ENCODE measurements at regions not wholly inside any gene's neighbourhood (a gene's known extent, or its start where the extent isn't known, plus 50 kb on each side); places are given as distances from the start of the nearest gene placed in this dataset.
A peak's percentile ranks its signal among the peaks of the same experiment; 100 is the strongest.
"Not testable (repeated sequence)": the region's sequence is repeated elsewhere in the genome, so short reads cannot be mapped to it uniquely, and the experiment has no call there.

DNA sequence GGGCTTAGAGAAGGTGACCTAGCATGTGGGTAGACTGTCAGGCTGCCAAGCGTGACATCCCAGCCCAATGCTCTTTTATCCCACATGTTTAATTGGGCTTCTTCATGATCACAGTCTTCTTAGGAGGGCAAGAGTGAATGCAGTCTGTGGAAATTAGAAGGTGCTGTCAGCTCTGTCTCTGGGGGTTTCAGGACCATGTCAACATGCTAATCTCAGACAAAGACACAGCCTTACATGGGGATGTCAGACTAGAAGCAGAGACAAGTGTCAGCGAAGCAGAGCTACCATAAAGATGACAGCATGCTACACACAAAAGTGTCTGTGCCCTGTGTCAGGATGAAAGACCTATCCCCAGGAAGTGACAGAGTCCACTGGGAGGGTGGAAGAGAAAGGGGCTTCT, 120.1 kb upstream of the SLC25A36 start:
- DNase-seq, result no peak

DNA sequence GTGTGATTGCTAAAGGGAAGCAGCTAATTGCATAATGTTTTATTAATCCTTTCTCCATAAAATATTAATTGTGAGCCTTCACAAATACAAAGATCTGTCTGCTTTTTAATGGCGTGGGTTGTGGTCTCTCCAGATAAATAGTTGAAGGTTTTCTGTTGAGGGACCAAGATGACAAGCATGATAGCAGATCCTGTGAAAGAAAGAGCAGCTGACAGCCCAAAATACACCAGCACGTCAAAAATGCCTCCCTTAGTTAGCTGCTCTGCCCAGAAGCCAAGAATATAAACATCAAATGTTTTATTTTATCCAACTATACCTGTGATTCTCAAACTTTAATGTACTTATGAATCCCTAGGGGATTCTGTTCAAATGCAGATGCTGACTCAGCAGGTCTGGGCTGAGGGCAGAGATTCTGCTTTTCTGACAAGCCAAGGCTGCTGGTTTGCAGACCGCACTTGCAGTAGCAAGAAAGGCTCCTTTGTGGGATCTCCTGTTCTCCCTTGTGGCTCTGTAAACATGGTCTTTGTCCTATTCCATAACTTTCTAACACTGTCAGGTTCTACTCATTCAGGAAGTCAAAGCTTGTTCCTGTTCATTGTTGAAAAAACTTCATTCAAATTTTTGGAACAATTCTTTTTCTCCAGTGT, 119.1 kb upstream of the SLC25A36 start:
- DNase-seq, result no peak

DNA sequence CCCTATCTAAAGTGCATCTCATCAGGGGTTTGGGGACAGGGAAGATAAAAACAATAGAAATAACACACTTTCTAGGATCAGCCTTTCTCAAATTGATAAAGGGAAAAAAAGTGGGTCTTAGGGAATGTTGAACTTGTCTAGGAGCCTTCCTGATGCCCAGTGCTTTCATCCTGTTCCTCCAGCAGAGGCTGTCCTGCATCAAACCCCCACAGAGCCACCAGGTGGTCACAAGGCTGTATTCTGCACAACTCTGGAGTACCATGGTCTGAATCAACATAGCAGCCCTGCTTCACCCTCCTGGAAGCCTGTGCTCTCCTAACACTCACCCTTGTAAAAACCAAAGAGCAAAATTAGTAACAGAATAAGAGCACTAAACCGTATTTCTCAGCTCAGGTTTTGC, 118.5 kb upstream of the SLC25A36 start:
- DNase-seq, result no peak

DNA sequence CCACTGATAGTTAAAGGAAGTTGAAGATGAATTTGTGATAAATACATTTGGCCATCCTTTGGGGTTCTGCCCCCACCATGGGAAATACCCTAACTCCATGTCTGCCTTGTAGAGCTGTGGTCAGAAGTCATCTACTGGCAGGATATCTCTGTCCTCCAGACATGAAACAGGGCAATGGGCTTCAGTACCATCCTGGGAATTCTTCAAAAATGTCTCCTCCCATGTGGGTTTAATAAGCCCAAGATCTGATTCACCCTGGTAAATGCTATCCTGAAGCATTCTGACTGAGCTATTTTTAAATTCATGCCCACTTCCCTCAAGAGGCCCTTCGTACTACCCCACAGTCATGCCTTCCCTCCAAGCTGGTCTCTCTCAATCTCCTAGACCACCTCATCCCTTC, 113.7 kb upstream of the SLC25A36 start:
- DNase-seq, result no peak

DNA sequence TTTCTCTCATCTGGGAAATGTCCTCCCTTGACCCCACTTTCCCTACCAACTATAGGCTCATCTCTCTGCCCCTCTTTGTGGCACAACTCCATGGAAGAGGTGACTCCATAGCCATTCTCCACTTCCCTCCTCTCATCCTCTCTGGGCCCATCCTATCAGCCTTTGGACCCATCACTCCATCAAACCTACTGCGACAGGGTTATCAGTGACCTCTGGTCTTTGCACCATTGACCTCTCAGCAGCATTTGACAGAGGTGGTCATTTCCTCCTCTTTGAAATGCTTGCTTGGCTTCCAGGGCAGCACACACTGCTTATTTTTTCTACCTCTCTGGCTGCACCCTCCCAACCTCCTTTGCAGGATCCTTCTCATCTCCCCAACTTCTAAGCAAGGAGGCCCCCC, 113.1 kb upstream of the SLC25A36 start:
- no peak for DNase-seq

DNA sequence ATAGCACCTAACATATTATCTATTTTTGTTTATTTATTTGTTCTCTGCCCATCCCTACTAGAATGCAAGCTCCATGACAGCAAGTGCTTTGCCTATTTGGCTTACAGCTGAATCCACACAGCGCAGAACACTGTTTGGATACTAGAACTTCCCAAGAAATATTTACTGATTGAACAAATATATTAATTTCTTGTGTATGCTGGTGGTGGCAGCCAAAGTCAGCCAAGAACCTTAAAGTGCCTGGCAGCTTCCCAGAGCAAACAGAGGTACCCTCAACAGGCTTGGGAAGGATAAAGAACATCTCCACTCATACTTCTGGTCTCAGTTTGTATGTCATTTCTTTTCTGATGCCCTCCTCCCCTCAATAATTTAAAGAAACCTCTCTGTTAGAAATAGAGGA, 111.8 kb upstream of the SLC25A36 start:
- no peak for DNase-seq

DNA sequence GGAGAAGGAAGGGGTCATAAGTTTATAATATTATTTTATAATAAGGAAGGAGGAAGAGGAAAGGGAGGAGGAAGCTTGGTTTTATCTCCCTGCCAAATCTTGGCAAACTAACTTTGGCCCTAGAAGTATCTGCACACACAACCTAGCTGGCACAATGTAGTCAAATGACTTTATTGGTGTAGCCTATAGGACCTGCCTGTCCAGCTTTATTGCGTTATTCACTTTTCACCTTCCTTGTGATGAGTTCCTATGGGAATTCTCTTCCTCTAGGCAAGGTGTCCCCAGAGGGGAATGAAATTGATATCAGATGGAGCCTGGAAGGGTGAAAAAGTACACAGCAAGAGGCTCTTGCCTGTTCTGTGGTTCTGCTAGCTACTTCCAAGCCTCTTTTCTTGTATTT, 111.2 kb upstream of the SLC25A36 start:
- no peak for DNase-seq

DNA sequence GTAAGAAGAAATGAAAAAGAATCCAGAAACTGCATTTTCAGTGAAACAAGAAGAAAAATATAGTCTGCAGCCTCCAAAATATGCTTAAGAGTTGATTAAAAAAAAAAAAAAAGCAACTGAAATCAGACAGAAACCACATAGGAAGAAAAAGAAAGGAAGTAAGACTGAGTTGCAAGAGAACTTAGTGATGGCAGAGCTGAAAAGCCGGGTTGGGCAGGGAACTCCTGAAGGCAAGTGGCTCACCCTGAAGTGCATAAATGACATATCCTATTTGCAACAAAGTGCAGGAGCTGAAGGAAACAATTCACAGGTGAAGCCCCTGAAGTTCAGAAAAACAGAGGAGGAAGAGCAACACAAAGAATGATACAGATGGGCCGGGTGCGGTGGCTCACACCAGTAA, 108.8 kb upstream of the SLC25A36 start:
- no peak for DNase-seq

DNA sequence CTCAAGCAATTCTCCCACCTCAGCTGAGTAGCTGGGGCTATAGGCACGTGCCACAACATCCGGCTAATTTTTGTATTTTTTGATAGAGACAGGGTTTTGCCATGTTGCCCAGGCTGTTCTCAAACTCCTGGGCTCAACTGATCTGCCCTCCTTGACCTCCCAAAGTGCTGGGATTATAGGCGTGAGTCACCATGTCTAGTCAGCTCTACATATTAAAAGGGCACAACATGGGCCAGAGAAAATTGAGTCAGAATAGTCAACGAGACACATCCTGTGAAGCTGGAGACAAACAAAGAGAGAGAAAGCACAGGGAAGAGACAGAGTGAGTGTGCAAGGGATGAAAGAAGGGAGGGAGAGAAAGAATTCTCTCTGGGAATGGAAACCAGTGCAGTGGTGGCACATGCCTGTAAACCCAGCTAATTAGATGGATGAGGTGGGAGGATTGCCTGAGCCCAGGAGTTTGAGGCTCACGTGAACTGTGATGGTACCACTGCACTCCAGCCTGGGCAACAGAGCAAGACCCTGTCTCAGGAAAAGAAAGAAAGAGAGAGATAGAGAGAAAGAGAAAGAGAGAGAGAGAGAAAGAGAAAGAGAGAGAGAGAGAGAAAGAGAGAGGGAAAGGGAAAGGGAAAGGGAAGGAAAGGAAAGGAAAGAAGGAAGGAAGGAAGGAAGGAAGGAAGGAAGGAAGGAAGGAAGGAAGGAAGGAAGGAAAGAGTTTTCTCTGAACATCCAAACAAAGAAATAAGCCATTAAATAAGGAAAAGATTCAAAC, 107.2 kb upstream of the SLC25A36 start:
- no peak for DNase-seq

DNA sequence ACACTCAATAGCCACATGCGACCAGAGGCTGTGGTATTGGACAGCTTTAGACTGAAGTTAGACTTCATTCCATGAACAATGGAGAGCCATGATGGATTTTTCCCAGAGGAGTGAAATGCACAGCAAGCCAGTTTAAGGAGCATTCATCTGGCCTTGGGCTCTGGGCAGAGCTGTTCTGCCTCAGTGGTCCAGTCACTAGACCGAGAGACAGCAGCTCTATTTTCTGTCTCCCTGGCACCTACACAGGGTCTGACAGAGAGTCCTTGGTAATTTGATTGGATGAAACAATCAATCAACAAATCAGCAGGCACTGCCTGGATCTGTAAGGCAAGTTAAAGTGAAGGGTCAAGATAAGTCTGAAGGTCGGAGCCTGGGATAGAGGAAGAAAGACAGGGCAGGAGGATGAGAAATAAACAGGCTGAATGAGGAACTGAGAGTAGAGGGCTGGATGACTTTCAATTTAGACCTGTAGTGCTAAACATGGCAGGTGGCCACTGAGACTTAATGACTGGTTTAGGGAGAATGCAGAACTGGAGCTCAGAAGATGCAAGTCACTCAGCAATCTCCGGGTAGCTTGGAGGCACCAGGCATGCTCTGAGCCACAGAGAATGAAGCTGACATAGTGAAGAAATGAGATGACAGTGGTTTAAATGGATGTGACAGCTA, 98.5 kb upstream of the SLC25A36 start:
- no peak for DNase-seq

DNA sequence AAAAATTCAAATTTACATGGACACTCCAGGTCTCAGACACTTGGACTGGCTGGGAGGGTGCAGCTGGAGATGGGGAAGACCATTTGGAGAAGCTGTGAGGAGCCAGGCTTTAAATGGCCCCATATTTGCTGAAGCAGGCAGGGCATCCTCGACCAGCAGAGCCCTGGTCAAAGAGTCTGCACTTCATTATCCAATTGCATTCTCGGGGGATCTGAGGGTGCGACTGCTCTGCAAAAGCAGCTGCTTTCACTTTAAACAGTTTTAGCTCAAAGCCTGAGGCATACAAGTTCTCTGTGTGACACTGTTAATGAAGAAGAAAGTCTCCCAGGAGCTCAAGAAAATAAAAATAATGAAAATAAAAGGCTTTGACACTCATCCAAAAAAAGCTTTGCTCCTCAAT, 98.0 kb upstream of the SLC25A36 start:
- DNase-seq, result no peak

DNA sequence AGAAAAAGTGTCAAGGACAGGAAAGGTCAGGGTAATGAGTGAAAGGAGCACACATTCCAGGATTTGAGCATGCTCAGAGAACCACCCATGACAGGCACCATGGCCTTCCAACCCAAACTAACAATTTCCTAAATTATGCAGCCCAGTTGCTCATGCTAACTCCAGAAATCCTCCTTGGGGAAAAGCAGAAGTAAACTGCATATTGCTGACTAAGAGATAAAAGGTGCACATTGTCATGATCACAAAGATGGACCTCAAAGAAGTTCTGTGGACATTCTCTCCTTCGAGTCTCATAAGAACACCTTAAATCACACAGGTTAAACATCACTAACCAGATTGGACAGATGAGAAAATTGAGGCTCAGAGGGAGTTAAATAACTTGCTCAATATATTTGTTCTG, 97.6 kb upstream of the SLC25A36 start:
- DNase-seq, result no peak

DNA sequence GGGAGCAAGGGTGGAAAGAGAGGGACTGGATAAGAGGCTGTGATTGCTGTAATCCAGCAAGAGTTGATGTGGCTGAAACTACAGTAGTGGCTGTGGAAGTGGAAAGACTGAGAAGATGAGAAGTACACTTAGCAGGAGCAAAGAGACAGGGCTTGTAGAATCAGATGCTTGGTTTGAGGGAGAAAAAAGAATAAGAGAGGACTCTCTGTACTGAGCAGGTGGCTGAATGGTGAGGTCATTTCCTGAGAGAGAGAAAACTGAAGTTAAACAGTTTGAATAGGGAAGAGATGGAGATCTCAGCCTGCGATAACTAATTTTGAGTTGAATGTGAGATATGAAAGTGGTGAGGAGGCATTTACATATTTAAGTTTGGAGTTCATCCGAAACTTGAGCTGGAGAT, 95.8 kb upstream of the SLC25A36 start:
- DNase-seq, result no peak

DNA sequence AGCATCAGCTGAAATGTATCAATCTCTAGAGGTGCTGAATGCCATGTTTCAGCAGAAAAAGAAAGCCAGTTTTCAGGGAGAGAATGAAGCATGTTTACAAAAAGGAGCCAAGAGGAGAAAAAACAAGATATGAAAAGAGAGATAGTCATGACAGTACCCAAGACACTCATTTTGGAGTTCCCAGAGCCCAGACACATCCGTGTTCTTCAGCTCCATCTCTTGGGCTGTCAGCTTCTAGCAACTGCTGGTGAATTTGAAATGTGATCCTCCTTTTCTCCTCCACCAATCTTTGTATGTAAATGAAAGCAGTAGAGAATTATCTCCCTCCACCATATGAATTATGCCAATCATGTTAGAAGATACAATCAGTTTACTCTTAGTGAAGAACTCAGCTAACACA, 93.0 kb upstream of the SLC25A36 start:
- no peak for DNase-seq

DNA sequence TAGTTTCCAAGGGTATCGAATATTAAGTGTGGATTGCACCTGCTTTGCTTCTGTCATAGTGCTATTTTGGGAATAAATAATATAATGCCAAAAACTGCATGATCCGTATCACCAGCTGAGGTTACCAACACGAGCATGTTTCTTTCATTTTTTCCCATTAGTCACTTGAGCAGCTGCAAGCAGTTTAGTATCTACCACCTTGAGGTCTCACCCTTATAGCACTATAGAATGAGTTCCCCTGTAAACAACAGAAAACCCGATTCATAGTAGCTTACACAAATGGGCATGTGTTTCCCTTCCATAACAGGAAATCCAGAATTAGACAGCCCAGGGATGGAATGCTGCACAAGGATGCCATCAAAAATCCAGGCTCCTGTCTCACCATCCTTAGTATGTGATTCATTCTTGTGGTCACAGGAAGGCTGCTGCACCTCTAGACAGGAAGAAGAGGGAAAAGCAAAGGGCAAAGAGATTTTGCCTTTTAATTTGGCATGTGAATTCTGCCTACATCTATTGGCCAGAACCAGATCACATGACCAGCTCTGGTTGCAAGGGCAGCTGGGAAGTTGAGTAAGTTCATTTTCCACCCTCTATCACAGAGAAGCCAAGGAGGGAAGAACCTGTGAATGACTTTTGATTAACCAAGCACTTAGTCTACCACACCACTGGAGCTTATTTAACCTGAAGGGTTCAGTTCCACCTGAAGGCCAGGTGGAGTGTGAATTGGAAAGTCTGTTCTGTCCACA, 91.3 kb upstream of the SLC25A36 start:
- DNase-seq, result no peak

DNA sequence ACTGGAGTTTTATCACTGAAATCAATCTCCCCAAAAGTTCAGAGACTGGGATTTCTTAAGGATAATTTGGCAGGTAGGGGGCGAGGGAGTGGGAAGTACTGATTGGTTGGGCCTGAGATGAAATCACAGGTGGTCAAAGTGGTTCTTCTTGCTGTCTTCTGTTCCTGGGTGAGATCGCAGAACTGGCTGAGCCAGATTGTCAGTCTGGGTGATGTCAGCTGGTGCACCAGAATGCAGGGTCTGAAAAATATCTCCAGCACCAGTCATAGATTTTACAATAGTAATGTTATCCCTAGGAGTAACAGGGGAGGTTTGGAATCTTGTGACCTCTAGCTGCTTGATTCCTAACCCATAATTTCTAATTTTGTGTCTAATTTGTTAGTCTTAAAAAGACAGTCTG, 86.7 kb upstream of the SLC25A36 start:
- DNase-seq, result no peak

DNA sequence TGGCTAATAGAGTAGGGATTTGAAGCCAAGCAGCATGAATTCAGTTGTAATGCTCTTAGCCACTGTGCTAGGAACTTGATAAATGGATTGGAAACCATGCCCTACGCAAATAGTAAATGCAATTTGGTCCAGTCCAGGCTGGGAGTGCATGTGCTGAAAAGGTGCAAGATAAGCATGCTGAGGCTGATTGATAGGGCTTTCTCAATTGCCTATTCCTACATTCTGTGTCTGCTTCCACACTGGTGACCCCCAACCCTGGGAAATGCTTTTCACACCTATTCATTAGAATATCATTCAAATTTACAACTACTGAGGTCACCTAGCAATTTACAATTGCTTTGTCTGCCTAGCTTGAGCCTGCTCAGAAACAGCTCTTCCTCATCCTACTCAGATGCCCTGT, 84.7 kb upstream of the SLC25A36 start:
- no peak for DNase-seq

DNA sequence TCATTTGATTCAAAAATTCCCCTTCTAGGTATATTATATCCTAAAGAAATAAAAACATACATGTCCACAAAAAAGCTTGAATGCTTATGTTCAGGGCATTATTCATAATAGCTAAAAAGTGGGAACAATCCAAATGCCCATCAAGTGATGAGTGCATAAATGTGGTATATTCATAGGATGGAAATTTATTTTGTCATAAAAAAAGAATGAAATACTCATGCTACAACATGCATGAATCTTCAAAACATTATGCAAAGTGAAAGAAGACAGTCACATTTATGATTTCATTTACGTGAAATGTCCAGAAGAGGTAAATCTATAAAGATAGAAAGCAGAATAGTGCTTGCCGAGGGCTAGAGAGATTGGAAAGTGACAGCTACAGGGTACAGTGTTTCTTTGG, 83.6 kb upstream of the SLC25A36 start:
- DNase-seq, result no peak

DNA sequence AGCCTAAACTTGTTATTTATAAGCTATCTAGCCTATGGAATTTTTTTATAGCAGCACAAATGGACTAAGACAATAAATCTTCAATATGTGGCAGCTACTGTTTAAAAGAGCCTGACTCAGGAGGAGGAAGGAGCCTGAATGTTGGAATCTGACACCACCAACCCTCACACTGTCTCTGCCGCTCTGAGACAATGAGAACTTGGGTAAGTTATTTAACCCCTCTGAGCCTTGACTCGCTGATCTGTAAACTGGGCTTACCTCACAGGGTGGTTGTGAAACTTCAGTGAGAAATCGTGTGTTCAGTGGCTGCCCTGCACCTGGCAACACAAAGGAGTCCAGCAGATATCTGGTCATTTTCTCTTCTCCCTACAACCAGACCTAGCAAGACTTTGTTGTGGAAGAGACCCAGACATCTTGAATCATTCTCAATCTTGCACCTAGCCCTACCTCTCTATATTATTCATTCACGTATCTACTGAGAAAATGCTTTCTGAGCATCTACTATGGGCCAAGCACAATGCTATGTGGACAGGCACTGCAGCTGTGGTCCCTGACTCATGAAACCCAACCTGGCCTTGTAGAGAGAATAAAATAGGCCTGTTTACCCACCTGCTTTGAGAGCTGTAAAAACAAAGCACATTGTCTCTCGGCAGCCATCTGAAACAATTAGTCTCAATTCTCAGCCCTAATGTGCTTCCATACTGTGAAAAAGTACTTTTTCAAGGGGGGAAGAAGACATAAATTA, 81.9 kb upstream of the SLC25A36 start:
- peak; percentile 3 for DNase-seq

DNA sequence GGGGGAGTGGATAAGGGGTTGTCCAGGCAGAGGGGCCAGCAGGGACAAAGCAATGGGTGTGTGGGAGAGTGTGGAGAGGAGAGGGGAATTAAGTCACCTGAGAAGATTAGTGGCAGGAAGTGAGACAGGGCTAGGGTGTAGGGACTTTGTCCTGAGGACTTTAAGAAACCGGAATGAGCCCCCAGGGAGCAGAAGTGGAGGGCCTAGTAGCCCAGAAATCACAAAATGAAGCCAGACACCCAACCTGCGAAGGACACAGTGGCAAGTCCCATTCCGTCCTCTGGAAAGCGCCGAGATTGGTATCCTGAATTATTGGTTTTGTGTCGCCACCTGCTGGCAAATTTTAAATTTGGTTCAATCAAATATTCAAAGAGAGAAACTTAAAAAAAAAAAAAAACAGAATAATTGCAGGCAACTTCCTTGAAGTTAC, 78.0 kb upstream of the SLC25A36 start:
- peak; percentile 34 for DNase-seq

DNA sequence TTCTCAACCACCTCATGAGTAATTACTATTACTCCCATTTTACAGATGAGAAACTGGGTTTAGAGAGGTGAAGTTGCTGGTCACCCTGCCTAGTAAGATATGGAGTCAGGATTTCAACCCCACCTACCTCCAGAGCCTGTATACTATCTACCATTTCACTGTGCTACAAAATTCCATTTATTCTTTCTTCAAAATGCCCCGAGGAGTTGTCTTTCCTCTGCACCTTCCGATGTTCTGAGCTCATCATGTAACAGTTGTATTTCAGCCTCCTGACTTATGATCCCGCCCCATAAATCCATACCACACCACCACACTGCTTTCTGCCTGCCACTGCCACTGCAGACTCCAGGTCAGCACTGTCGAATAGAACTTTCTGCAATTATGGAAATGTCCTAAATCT, 71.3 kb upstream of the SLC25A36 start:
- no peak for DNase-seq

DNA sequence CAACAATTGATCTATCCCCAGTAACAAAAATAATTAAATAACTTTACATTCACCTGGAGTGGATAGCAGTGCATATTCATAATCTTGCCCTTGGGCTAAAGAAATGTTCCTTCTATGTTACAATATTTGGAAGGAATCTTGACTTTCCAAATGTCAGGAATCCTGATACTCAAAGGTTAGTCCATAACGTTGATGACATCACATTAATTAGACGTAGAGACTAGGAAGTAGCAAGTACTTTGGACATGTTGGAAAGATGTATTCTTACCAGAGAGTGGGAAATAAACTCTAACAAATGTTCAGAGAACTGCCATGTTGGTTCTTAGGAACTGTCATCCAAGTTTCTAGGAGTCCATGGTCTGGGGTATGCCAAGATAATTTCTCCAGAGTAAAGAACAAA, 70.6 kb upstream of the SLC25A36 start:
- DNase-seq, result no peak

DNA sequence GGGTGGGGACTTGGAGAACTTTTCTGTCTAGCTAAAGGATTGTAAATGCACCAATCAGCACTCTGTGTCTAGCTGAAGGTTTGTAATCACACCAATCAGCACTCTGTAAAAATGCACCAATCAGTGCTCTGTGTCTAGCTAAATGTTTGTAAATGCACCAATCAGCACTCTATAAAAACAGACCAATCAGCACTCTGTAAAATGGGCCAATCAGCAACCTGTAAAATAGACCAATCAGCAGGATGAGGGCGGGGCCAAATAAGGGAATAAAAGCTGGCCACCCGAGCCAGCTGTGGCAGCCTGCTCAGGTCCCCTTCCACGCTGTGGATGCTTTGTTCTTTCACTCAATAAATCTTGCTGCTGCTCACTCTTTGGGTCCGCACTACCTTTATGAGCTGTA, 69.5 kb upstream of the SLC25A36 start:
- not testable (repeated sequence) for DNase-seq

All from NCI-H1417 treated with DMSO at 0.1 percent for 48 hours (cell line).